H9 (cell line): ENCODE measurements at regions not wholly inside any gene's neighbourhood (a gene's known extent, or its start where the extent isn't known, plus 50 kb on each side); places are given as distances from the start of the nearest gene placed in this dataset.

Experiments used
- DNase-seq: peaks from one replicate; pipeline ENCODE4 v3.0.0-alpha.2; 2017
- H2AFZ ChIP-seq: one replicate; pipeline ENCODE4 v1.6.1; 2013; ENCODE audit warnings: mild to moderate bottlenecking, low read length, control low read depth, moderate library complexity
- H2AK5ac ChIP-seq: 2 replicates; pipeline ENCODE4 v1.6.1; 2013; ENCODE audit warnings: low read length, control low read depth, mixed read lengths; ENCODE audit not compliant: insufficient read length
- H2BK120ac ChIP-seq: one replicate; pipeline ENCODE4 v1.6.1; 2013; ENCODE audit warnings: low read depth, mild to moderate bottlenecking, low read length, control low read depth, inconsistent platforms; ENCODE audit not compliant: poor library complexity, severe bottlenecking
- H2BK12ac ChIP-seq: 2 replicates; pipeline ENCODE4 v1.6.1; 2013; ENCODE audit warnings: low read length, control low read depth, mixed read lengths, low read depth; ENCODE audit not compliant: insufficient read length
- H2BK15ac ChIP-seq: 2 replicates; pipeline ENCODE4 v1.6.1; 2013; ENCODE audit warnings: low read depth, low read length, control low read depth
- H2BK20ac ChIP-seq: one replicate; pipeline ENCODE4 v1.6.1; 2013; ENCODE audit warnings: low read depth, mild to moderate bottlenecking, low read length, control low read depth, inconsistent platforms; ENCODE audit not compliant: poor library complexity, severe bottlenecking
- H2BK5ac ChIP-seq: 2 replicates; pipeline ENCODE4 v1.6.1; 2013; ENCODE audit warnings: low read length, control low read depth, mixed read lengths; ENCODE audit not compliant: insufficient read length
- H3K14ac ChIP-seq: 2 replicates; pipeline ENCODE4 v1.6.1; 2013; ENCODE audit warnings: low read length, control low read depth; ENCODE audit not compliant: insufficient read depth
- H3K18ac ChIP-seq: 2 replicates; pipeline ENCODE4 v1.6.1; 2013; ENCODE audit warnings: low read depth, mild to moderate bottlenecking, mixed read lengths, low read length, control low read depth; ENCODE audit not compliant: insufficient read length
- H3K23ac ChIP-seq: 2 replicates; pipeline ENCODE4 v1.6.1; 2013; ENCODE audit warnings: low read length, control low read depth, mixed read lengths, low read depth; ENCODE audit not compliant: insufficient read length
- H3K23me2 ChIP-seq: 2 replicates; pipeline ENCODE4 v1.6.1; 2013; ENCODE audit warnings: low read depth, mild to moderate bottlenecking, mixed read lengths, low read length, control low read depth; ENCODE audit not compliant: insufficient read length, poor library complexity, severe bottlenecking
- H3K27ac ChIP-seq: 2 replicates; pipeline ENCODE4 v1.5.1; 2013; ENCODE audit warnings: low read length, control low read depth, mixed read lengths, low read depth; ENCODE audit not compliant: insufficient read length
- H3K27me3 ChIP-seq: 2 replicates; pipeline ENCODE4 v1.6.1; 2013; ENCODE audit warnings: low read length, control low read depth, inconsistent platforms; ENCODE audit not compliant: insufficient read depth
- H3K4ac ChIP-seq: 2 replicates; pipeline ENCODE4 v1.6.1; 2013; ENCODE audit warnings: low read depth, mild to moderate bottlenecking, control low read depth, inconsistent platforms, low read length, moderate library complexity
- H3K4me1 ChIP-seq: 2 replicates; pipeline ENCODE4 v1.6.1; 2013; ENCODE audit warnings: low read length, control low read depth, inconsistent platforms; ENCODE audit not compliant: insufficient read depth
- H3K4me2 ChIP-seq: 2 replicates; pipeline ENCODE4 v1.6.1; 2013; ENCODE audit warnings: low read length, control low read depth, mixed read lengths; ENCODE audit not compliant: insufficient read length, insufficient read depth
- H3K56ac ChIP-seq: 2 replicates; pipeline ENCODE4 v1.6.1; 2013; ENCODE audit warnings: low read depth, mild to moderate bottlenecking, mixed read lengths, low read length, control low read depth; ENCODE audit not compliant: insufficient read length
- H3K79me1 ChIP-seq: 2 replicates; pipeline ENCODE4 v1.6.1; 2013; ENCODE audit warnings: low read depth, mild to moderate bottlenecking, moderate library complexity, low read length, control low read depth, inconsistent platforms; ENCODE audit not compliant: insufficient read depth, poor library complexity, severe bottlenecking
- H3K79me2 ChIP-seq: 2 replicates; pipeline ENCODE4 v1.6.1; 2013; ENCODE audit warnings: low read length, control low read depth, inconsistent platforms; ENCODE audit not compliant: insufficient read depth
- H3K9ac ChIP-seq: 2 replicates; pipeline ENCODE4 v1.6.1; 2013; ENCODE audit warnings: low read length, control low read depth, mixed read lengths; ENCODE audit not compliant: insufficient read length; ENCODE audit errors: extremely low read depth
- H3K9me3 ChIP-seq: one replicate; pipeline ENCODE4 v1.6.1; 2013; ENCODE audit warnings: low read depth, low read length, inconsistent platforms; ENCODE audit not compliant: control insufficient read depth
- H3T11ph ChIP-seq: one replicate; pipeline ENCODE4 v1.6.1; 2013; ENCODE audit warnings: mild to moderate bottlenecking, low read length, control low read depth, inconsistent platforms
- H4K20me1 ChIP-seq: one replicate; pipeline ENCODE4 v1.6.1; 2013; ENCODE audit not compliant: control insufficient read depth, insufficient read length, insufficient read depth
- H4K5ac ChIP-seq: 2 replicates; pipeline ENCODE4 v1.6.1; 2013; ENCODE audit warnings: low read depth, mild to moderate bottlenecking, mixed read lengths, low read length, control low read depth; ENCODE audit not compliant: insufficient read length
- H4K8ac ChIP-seq: replicated peaks from 2 replicates; pipeline ENCODE4 v1.6.1; 2013; ENCODE audit warnings: low read length, control low read depth, mixed read lengths, low read depth; ENCODE audit not compliant: insufficient read length
- H4K91ac ChIP-seq: 2 replicates; pipeline ENCODE4 v1.6.1; 2013; ENCODE audit warnings: low read depth, mild to moderate bottlenecking, moderate library complexity, mixed read lengths, low read length, control low read depth; ENCODE audit not compliant: insufficient read length
- H3K27ac Mint-ChIP-seq, 3 experiments: 2 replicates in 2 of 3; 3 replicates in 1 of 3; pipeline ENCODE4 v1.8.0; 2020 to 2021; ENCODE audit warnings: mixed read lengths in 3 of 3, mild to moderate bottlenecking in 1 of 3, moderate library complexity in 1 of 3
- H3K27me3 Mint-ChIP-seq: 2 replicates; pipeline ENCODE4 v1.8.0; 2021; ENCODE audit warnings: low read depth, mild to moderate bottlenecking, moderate library complexity, mixed read lengths
- H3K36me3 Mint-ChIP-seq, 3 experiments: 2 replicates in 2 of 3; 3 replicates in 1 of 3; pipeline ENCODE4 v1.8.0; 2020 to 2021; ENCODE audit warnings: low read depth in 3 of 3, mixed read lengths in 3 of 3; ENCODE audit not compliant: insufficient read depth in 1 of 3
- H3K4me1 Mint-ChIP-seq, 2 experiments: 2 replicates each; pipeline ENCODE4 v1.8.0; 2020; ENCODE audit warnings: mixed read lengths in 2 of 2
- H3K4me3 Mint-ChIP-seq, 2 experiments: 2 replicates in 1 of 2; 3 replicates in 1 of 2; pipeline ENCODE4 v1.8.0; 2020 to 2021; ENCODE audit warnings: mild to moderate bottlenecking in 2 of 2, mixed read lengths in 2 of 2, moderate library complexity in 1 of 2
- H3K9me3 Mint-ChIP-seq, 2 experiments: 2 replicates in 1 of 2; 3 replicates in 1 of 2; pipeline ENCODE4 v1.8.0; 2020; ENCODE audit warnings: mild to moderate bottlenecking in 2 of 2, mixed read lengths in 2 of 2, moderate library complexity in 1 of 2
- WGBS: extraction: QIAGEN DNeasy Blood & Tissue Kit; methylation state at CpG from one replicate; pipeline ENCODE4 v1.1.7; 2013; ENCODE audit warnings: missing lambda C conversion rate, low lambda C conversion rate, mixed read lengths; ENCODE audit not compliant: insufficient read length; ENCODE audit errors: extremely low coverage; 5-methylcytosine and 5-hydroxymethylcytosine counted together
- TF ChIP-seq, protein P1 (sequence below): fragments of 200-600 bp; sonication (generic); conservative IDR thresholded peaks from 3 replicates; pipeline ENCODE4 v1.8.0; 2021; ENCODE audit warnings: antibody characterized with exemption, mild to moderate bottlenecking

DNA sequence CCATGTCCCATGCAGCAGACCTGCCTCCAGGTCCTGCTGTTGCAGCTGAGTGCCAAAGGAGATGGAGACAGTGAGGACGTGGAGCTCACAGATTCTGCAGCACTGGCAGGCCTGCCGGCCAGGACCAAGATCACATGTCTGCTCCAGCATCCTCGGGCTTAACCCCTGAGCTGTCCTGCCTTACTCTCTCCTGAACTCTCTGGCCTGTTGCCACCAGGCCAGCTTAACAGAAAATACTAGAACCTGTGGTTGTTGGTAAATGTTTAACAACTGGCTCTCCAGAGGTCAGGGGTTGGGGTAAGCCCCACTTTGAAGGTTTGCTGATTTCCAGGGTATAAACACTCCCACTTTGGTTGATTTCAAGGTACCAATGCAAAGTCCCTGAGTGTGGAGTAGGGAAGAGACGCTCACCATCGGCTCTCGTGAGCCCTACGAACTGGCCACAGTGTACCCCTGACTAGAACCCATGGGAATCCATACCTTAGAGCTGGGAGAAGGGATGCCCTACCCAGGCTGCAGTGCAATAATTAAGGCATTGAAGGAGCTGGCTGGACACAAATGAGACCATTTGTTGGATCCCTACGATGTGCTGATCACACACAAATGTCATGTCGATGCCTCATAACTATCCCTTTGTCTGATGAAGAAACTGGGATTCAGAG lies 147.9 kb downstream of the OR4M2 start:
- Histone ChIP-seq H2BK120ac (no peak overlapping the region), H3K14ac (no peak overlapping the region), H3K23me2 (no peaks in the 10 kb centered on the region), H2BK20ac (no peak overlapping the region), H2BK5ac (no peak overlapping the region), H2BK15ac (no peak overlapping the region), H2BK12ac (no peak overlapping the region), H3K27ac (no peak overlapping the region), H4K91ac (no peak overlapping the region), H3K18ac (no peak overlapping the region), H3K23ac (no peak overlapping the region), H3K79me1 (no peaks in the 10 kb centered on the region), H4K5ac (no peak overlapping the region), H3T11ph (no peak overlapping the region), H3K79me2 (no peaks in the 10 kb centered on the region), H4K8ac (no peak overlapping the region), H2AFZ (no peak overlapping the region), H3K9me3 (peaks cover 96% of the 10 kb centered on the region), H4K20me1 (no peaks in the 10 kb centered on the region), H3K4me2 (no peak overlapping the region), H3K4ac (no peak overlapping the region), H3K27me3 (no peaks in the 10 kb centered on the region), H3K4me1 (no peaks in the 10 kb centered on the region), H3K9ac (no peak overlapping the region), H3K56ac (no peak overlapping the region), H2AK5ac (no peak overlapping the region)
- no CpG with 5 or more reads among the region's 9 CpGs for WGBS
- no peaks in the 10 kb centered on the region for H3K4me1 Mint-ChIP-seq
- no peak for DNase-seq
- H3K9me3 Mint-ChIP-seq = peaks cover 98 to 99% of the 10 kb centered on the region in 2 experiments
- H3K27me3 Mint-ChIP-seq = peaks cover 14% of the 10 kb centered on the region
- TF ChIP-seq, protein P1, sequence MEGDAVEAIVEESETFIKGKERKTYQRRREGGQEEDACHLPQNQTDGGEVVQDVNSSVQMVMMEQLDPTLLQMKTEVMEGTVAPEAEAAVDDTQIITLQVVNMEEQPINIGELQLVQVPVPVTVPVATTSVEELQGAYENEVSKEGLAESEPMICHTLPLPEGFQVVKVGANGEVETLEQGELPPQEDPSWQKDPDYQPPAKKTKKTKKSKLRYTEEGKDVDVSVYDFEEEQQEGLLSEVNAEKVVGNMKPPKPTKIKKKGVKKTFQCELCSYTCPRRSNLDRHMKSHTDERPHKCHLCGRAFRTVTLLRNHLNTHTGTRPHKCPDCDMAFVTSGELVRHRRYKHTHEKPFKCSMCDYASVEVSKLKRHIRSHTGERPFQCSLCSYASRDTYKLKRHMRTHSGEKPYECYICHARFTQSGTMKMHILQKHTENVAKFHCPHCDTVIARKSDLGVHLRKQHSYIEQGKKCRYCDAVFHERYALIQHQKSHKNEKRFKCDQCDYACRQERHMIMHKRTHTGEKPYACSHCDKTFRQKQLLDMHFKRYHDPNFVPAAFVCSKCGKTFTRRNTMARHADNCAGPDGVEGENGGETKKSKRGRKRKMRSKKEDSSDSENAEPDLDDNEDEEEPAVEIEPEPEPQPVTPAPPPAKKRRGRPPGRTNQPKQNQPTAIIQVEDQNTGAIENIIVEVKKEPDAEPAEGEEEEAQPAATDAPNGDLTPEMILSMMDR = no peak
- H3K4me3 Mint-ChIP-seq = no peak overlapping the region
- H3K27ac Mint-ChIP-seq = no peak overlapping the region
- peaks cover 24 to 72% (median 64%) of the 10 kb centered on the region in 3 experiments for H3K36me3 Mint-ChIP-seq
